A549 (cell line): ENCODE measurements at regions not wholly inside any gene's neighbourhood (a gene's known extent, or its start where the extent isn't known, plus 50 kb on each side); places are given as distances from the start of the nearest gene placed in this dataset.

Source experiments
- ATAC-seq, 2 experiments: fragments of 200-7000 bp in 1 of 2; fragments of >200 bp in 1 of 2; cut with Nextera tagmentation in 1 of 2; cut with Tn5 transposase in 1 of 2; 3 replicates each; pipeline versions ENCODE4 v1.8.0 to v1.9.1; 2018 to 2020; ENCODE audit warnings: mild to moderate bottlenecking in 1 of 2, moderate library complexity in 1 of 2
- CTCF ChIA-PET: fragments of 300-600 bp; sonication (Branson Sonifier 250); formaldehyde crosslinking; extraction: SDS; loops from one replicate; lab custom pipeline; 2021; ENCODE audit warnings: antibody characterized with exemption, inconsistent platforms; lab: Yijun Ruan, JAX
- POLR2A ChIA-PET: fragments of 350-600 bp; formaldehyde crosslinking; extraction: SDS; loops from one replicate; lab custom pipeline; 2021; ENCODE audit warnings: antibody characterized with exemption, inconsistent platforms; lab: Yijun Ruan, JAX
- DNase-seq, 2 experiments: peaks; one replicate each; pipeline versions ENCODE4 v3.0.0 to v3.0.0-alpha.2; 2011 to 2016; ENCODE audit warnings: low read depth in 1 of 2, low spot score in 1 of 2
- FAIRE-seq: peaks from 2 replicates; lab custom pipeline; 2011; peaks lifted over from hg19 to GRCh38; lab: Jason Lieb, UNC
- H3K27ac ChIP-seq, 2 experiments: fragments of >200 bp; sonication (Bioruptor Twin); formaldehyde crosslinking; 3 replicates each; pipeline ENCODE4 v1.5.1; 2016 to 2017
- H3K4me1 ChIP-seq: fragments of >200 bp; sonication (Bioruptor Twin); formaldehyde crosslinking; 3 replicates; pipeline ENCODE4 v1.6.1; 2016
- H3K4me2 ChIP-seq: fragments of >200 bp; sonication (Bioruptor Twin); formaldehyde crosslinking; 3 replicates; pipeline ENCODE4 v1.6.1; 2016
- H3K4me3 ChIP-seq: fragments of >200 bp; sonication (Bioruptor Twin); formaldehyde crosslinking; 3 replicates; pipeline ENCODE4 v1.5.1; 2016
- H3K9me3 ChIP-seq: fragments of >200 bp; sonication (Bioruptor Twin); formaldehyde crosslinking; 3 replicates; pipeline ENCODE4 v1.6.1; 2016
- BHLHE40 ChIP-seq: IDR thresholded peaks from 2 replicates; pipeline ENCODE4 v1.6.1; 2012; ENCODE audit warnings: low read depth, low read length, inconsistent platforms
- CBX8 ChIP-seq: fragments of 200-600 bp; sonication (generic); IDR thresholded peaks from 2 replicates; pipeline ENCODE4 v1.6.1; 2016
- CEBPB ChIP-seq, 2 experiments: fragments of >200 bp in 1 of 2; sonication (Bioruptor Twin) in 1 of 2; formaldehyde crosslinking in 1 of 2; IDR thresholded peaks; 2 replicates each; pipeline ENCODE4 v1.6.1; 2012 to 2016
- CHD2 ChIP-seq: fragments of 150-350 bp; IDR thresholded peaks from 2 replicates; pipeline ENCODE4 v1.6.1; 2014; ENCODE audit warnings: low read length; ENCODE audit not compliant: partially characterized antibody
- CHD4 ChIP-seq: fragments of 200-600 bp; sonication (generic); IDR thresholded peaks from 2 replicates; pipeline ENCODE4 v1.6.1; 2016; ENCODE audit warnings: antibody characterized with exemption, mild to moderate bottlenecking, borderline replicate concordance
- EP300 ChIP-seq, 2 experiments: fragments of >200 bp; sonication (Bioruptor Twin); formaldehyde crosslinking; IDR thresholded peaks; 2 replicates in 1 of 2; 3 replicates in 1 of 2; pipeline ENCODE4 v1.6.1; 2016 to 2017
- FOSB ChIP-seq: fragments of 250-450 bp; sonication (Bioruptor Pico); IDR thresholded peaks from 2 replicates; pipeline ENCODE4 v1.5.0; 2020; ENCODE audit warnings: mild to moderate bottlenecking, moderate library complexity
- FOXS1 ChIP-seq: fragments of 250-450 bp; sonication (Bioruptor Pico); IDR thresholded peaks from 2 replicates; pipeline ENCODE4 v1.5.0; 2020; ENCODE audit warnings: mild to moderate bottlenecking, moderate library complexity
- JUN ChIP-seq, 2 experiments: fragments of >200 bp; sonication (Bioruptor Twin); formaldehyde crosslinking; IDR thresholded peaks; 2 replicates in 1 of 2; 3 replicates in 1 of 2; pipeline ENCODE4 v1.6.1; 2016 to 2017
- JUNB ChIP-seq: fragments of >200 bp; sonication (Bioruptor Twin); formaldehyde crosslinking; IDR thresholded peaks from 2 replicates; pipeline ENCODE4 v1.6.1; 2016
- NR3C1 ChIP-seq: fragments of >200 bp; sonication (Bioruptor Twin); formaldehyde crosslinking; IDR thresholded peaks from 3 replicates; pipeline ENCODE4 v1.6.1; 2017
- PHF8 ChIP-seq: fragments of 200-600 bp; sonication (generic); IDR thresholded peaks from 2 replicates; pipeline ENCODE4 v1.6.1; 2016; ENCODE audit warnings: low read depth, mild to moderate bottlenecking, antibody characterized with exemption, moderate library complexity, borderline replicate concordance
- RARB ChIP-seq: fragments of 250-450 bp; sonication (Bioruptor Pico); IDR thresholded peaks from 2 replicates; pipeline ENCODE4 v1.8.0; 2021; ENCODE audit warnings: mild to moderate bottlenecking, moderate library complexity
- RNF2 ChIP-seq: fragments of 200-600 bp; sonication (generic); IDR thresholded peaks from 2 replicates; pipeline ENCODE4 v1.6.1; 2016; ENCODE audit warnings: low read depth, mild to moderate bottlenecking, antibody characterized with exemption, moderate library complexity, borderline replicate concordance
- SMC3 ChIP-seq: fragments of >200 bp; sonication (Bioruptor Twin); formaldehyde crosslinking; IDR thresholded peaks from 3 replicates; pipeline ENCODE4 v1.6.1; 2018; ENCODE audit warnings: inconsistent platforms
- SREBF2 ChIP-seq: fragments of 450-650 bp; IDR thresholded peaks from 2 replicates; pipeline ENCODE4 v1.6.1; 2014; ENCODE audit warnings: mild to moderate bottlenecking, moderate library complexity
- TFCP2L1 ChIP-seq: fragments of 250-450 bp; sonication (Bioruptor Pico); IDR thresholded peaks from 2 replicates; pipeline ENCODE4 v1.5.0; 2021; ENCODE audit warnings: mild to moderate bottlenecking
- ZC3H11A ChIP-seq: fragments of 450-650 bp; IDR thresholded peaks from 2 replicates; pipeline ENCODE4 v1.6.1; 2014; ENCODE audit warnings: antibody characterized with exemption, mild to moderate bottlenecking
- WGBS: methylation state at CpG from one replicate; pipeline ENCODE4 v1.1.6; 2017; ENCODE audit errors: missing lambda C conversion rate; 5-methylcytosine and 5-hydroxymethylcytosine counted together
- TF ChIP-seq, protein P1 (sequence below): fragments of 150-350 bp; IDR thresholded peaks from 2 replicates; pipeline ENCODE4 v1.6.1; 2014; ENCODE audit warnings: low read depth, mild to moderate bottlenecking, low read length
- TF ChIP-seq, protein P2 (sequence below): fragments of 200-600 bp; sonication (generic); IDR thresholded peaks from 2 replicates; pipeline ENCODE4 v1.6.1; 2016; ENCODE audit warnings: antibody characterized with exemption, mild to moderate bottlenecking, moderate library complexity
- TF ChIP-seq, protein P3 (sequence below): IDR thresholded peaks from 2 replicates; pipeline ENCODE4 v1.6.1; 2012; ENCODE audit warnings: low read depth, borderline replicate concordance
- TF ChIP-seq, protein P4 (sequence below): fragments of >200 bp; sonication (Bioruptor Twin); formaldehyde crosslinking; IDR thresholded peaks from 2 replicates; pipeline ENCODE4 v1.6.1; 2016

DNA sequence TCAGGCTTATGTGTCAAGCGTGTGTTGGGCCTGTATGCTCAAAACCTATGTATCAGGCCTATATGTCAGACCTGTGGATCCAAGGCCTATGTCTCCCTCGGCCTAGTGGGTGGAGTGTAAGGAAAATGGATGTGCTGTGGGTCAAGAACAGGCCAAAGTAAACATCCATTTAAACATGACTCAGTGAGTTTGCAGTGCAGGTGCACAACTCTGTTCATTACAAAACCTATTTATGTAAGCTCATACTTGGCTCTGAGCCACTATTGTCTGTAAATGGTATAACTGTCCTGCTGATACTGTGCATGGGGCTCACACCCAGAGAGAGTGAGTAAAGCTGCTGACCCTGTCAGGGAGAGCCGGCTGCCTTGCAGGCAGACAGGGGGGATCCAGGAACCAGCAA lies 249.7 kb upstream of the AVPR1A start (continued):
- TF ChIP-seq, protein P1, sequence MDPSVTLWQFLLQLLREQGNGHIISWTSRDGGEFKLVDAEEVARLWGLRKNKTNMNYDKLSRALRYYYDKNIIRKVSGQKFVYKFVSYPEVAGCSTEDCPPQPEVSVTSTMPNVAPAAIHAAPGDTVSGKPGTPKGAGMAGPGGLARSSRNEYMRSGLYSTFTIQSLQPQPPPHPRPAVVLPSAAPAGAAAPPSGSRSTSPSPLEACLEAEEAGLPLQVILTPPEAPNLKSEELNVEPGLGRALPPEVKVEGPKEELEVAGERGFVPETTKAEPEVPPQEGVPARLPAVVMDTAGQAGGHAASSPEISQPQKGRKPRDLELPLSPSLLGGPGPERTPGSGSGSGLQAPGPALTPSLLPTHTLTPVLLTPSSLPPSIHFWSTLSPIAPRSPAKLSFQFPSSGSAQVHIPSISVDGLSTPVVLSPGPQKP: no peak

DNA sequence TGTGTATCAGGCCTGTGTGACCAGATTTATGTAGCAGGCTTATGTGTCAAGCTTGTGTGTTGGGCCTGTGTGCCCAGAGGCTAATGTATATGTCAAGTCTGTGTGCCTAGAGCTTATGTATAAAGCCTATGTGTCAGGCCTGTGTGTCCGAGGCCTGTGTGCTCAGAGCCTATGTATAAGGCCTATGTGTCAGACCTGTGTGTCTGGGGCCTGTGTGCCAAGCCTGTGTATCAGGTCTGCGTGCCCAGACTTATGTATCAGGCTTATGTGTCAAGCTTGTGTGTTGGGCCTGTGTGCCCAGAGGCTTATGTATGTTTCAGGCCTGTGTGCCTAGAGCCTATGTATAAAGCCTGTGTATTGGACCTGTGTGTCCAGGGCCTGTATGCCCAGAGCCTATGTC lies 249.3 kb upstream of the AVPR1A start:
- Histone ChIP-seq H3K4me2 (no peak overlapping the region), H3K27ac (no peak overlapping the region), H3K9me3 (no peaks in the 10 kb centered on the region), H3K4me3 (no peak overlapping the region), H3K4me1 (peaks cover 8% of the 10 kb centered on the region; the same call in 1 of the 3 replicates)
- no peak for TF ChIP-seq EP300 (IDR thresholded peaks at IDR 0.05)
- TF ChIP-seq TFCP2L1 (CRISPR knock-in tag): no peak
- TF ChIP-seq SMC3: no peak
- TF ChIP-seq, protein P2, sequence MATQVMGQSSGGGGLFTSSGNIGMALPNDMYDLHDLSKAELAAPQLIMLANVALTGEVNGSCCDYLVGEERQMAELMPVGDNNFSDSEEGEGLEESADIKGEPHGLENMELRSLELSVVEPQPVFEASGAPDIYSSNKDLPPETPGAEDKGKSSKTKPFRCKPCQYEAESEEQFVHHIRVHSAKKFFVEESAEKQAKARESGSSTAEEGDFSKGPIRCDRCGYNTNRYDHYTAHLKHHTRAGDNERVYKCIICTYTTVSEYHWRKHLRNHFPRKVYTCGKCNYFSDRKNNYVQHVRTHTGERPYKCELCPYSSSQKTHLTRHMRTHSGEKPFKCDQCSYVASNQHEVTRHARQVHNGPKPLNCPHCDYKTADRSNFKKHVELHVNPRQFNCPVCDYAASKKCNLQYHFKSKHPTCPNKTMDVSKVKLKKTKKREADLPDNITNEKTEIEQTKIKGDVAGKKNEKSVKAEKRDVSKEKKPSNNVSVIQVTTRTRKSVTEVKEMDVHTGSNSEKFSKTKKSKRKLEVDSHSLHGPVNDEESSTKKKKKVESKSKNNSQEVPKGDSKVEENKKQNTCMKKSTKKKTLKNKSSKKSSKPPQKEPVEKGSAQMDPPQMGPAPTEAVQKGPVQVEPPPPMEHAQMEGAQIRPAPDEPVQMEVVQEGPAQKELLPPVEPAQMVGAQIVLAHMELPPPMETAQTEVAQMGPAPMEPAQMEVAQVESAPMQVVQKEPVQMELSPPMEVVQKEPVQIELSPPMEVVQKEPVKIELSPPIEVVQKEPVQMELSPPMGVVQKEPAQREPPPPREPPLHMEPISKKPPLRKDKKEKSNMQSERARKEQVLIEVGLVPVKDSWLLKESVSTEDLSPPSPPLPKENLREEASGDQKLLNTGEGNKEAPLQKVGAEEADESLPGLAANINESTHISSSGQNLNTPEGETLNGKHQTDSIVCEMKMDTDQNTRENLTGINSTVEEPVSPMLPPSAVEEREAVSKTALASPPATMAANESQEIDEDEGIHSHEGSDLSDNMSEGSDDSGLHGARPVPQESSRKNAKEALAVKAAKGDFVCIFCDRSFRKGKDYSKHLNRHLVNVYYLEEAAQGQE: no peak
- TF ChIP-seq JUN (IDR thresholded peaks at IDR 0.05): no peak
- TF ChIP-seq CEBPB (IDR thresholded peaks at IDR 0.05): no peak
- TF ChIP-seq CHD2: no peak
- ATAC-seq (no peak), FAIRE-seq (no peak), DNase-seq (no peak)
- 56% methylated on average over 2 of the region's 2 CpGs for WGBS
- ChIA-PET POLR2A (no interaction called here), CTCF (interaction anchor here (1.2 to 1.3 kb wide), 2 partner anchors 20 kb away, joined by 4 read pairs; no protein-coding TSS in a partner anchor)

DNA sequence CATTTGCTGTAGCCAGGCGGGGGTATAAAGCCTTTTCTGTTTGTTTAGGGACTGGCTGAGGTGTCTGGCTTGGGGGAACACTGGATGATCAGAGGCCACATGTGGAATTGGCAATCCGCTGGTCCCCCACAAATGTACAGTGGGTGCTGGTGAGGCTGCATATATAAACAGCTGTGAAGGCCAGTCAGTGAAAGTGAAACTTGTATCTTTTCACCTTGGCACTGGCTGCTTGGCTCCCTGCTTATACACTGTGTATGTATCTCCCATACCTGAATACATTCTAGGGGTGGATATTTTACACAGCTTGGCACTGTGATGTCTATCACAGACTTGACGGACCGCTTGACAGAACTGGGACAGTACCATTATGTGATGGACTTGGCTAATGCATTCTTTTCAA lies 246.8 kb upstream of the AVPR1A start:
- TF ChIP-seq RNF2 (no peak), CHD4 (no peak), PHF8 (no peak), FOSB (CRISPR knock-in tag) (no peak), RARB (CRISPR knock-in tag) (no peak), JUN (IDR thresholded peaks at IDR 0.05) (no peak), CBX8 (no peak), FOXS1 (CRISPR knock-in tag) (no peak), NR3C1 (no peak), EP300 (IDR thresholded peaks at IDR 0.05) (no peak), JUNB (no peak), BHLHE40 (no peak), SREBF2 (no peak), ZC3H11A (no peak), TFCP2L1 (CRISPR knock-in tag) (no peak)
- TF ChIP-seq, protein P3, sequence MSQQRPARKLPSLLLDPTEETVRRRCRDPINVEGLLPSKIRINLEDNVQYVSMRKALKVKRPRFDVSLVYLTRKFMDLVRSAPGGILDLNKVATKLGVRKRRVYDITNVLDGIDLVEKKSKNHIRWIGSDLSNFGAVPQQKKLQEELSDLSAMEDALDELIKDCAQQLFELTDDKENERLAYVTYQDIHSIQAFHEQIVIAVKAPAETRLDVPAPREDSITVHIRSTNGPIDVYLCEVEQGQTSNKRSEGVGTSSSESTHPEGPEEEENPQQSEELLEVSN: no peak
- TF ChIP-seq, protein P4, sequence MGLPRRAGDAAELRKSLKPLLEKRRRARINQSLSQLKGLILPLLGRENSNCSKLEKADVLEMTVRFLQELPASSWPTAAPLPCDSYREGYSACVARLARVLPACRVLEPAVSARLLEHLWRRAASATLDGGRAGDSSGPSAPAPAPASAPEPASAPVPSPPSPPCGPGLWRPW: no peak
- Histone ChIP-seq H3K9me3 (no peaks in the 10 kb centered on the region), H3K4me2 (no peak overlapping the region), H3K27ac (no peak overlapping the region), H3K4me1 (peaks cover 8% of the 10 kb centered on the region; the same call in 1 of the 3 replicates), H3K4me3 (no peak overlapping the region)
- DNase-seq (no peak), FAIRE-seq (no peak), ATAC-seq (no peak)
- ChIA-PET POLR2A (no interaction called here), CTCF (no interaction called here)
- WGBS: 61% methylated on average over 4 of the region's 4 CpGs
